ENCODE measurements at regions not wholly inside any gene's neighbourhood (a gene's known extent, or its start where the extent isn't known, plus 50 kb on each side); places are given as distances from the start of the nearest gene placed in this dataset.

- peak; percentile 57 for ATAC-seq
- CTCF ChIA-PET, result no interaction called here
- H3K27me3 Mint-ChIP-seq (ENCODE audit: low read depth), result no peaks in the 10 kb centered on the region
- H3K36me3 Mint-ChIP-seq, result peaks cover 3% of the 10 kb centered on the region; the same call in 1 of the 2 replicates
- H3K4me1 Mint-ChIP-seq, result peaks cover 32% of the 10 kb centered on the region
- TF ChIP-seq ATF3 (CRISPR knock-in tag; conservative IDR thresholded peaks at IDR 0.05), result no peak
- no peak for TF ChIP-seq ATF2 (CRISPR knock-in tag; IDR thresholded peaks at IDR 0.05; ENCODE audit: borderline replicate concordance, low read depth)
- TF ChIP-seq AFF4 (CRISPR knock-in tag; IDR thresholded peaks at IDR 0.05; ENCODE audit: borderline replicate concordance), result no peak
- no peak for TF ChIP-seq KAT7 (CRISPR knock-in tag; IDR thresholded peaks at IDR 0.05; ENCODE audit: borderline replicate concordance)
- TF ChIP-seq ZNF416 (CRISPR knock-in tag; IDR thresholded peaks at IDR 0.05), result no peak
- TF ChIP-seq MXD4 (CRISPR knock-in tag; IDR thresholded peaks at IDR 0.05; ENCODE audit: borderline replicate concordance), result no peak
- POLR2A ChIA-PET, result no interaction called here
- H3K9me3 Mint-ChIP-seq, result peaks cover 3% of the 10 kb centered on the region; the same call in 1 of the 2 replicates
- DNase-seq (ENCODE audit: low spot score), result no peak
- H3K4me3 Mint-ChIP-seq, result no peak overlapping the region
- H3K27ac Mint-ChIP-seq, result peak overlapping the region; percentile 81
Measured at GRCh38 chr13:54640719-54641118, 1612.1 kb downstream of the OLFM4 start.

- peaks cover 11% of the 10 kb centered on the region for H3K4me1 Mint-ChIP-seq
- ChIA-PET POLR2A (no interaction called here), CTCF (interaction anchor here (1.0 kb wide), 1 partner anchor 601 kb away, joined by 3 read pairs; no protein-coding TSS in a partner anchor)
- peaks cover 3% of the 10 kb centered on the region; the same call in 1 of the 2 replicates for H3K9me3 Mint-ChIP-seq
- H3K4me3 Mint-ChIP-seq, result no peak overlapping the region
- H3K27me3 Mint-ChIP-seq (ENCODE audit: low read depth), result no peaks in the 10 kb centered on the region
- TF ChIP-seq TEAD4 (CRISPR knock-in tag; IDR thresholded peaks at IDR 0.05), result no peak
- no peak for TF ChIP-seq ZBTB43 (CRISPR knock-in tag; IDR thresholded peaks at IDR 0.05)
- no peak for TF ChIP-seq HMGA2 (CRISPR knock-in tag; IDR thresholded peaks at IDR 0.05)
- no peak for TF ChIP-seq ATF2 (CRISPR knock-in tag; IDR thresholded peaks at IDR 0.05; ENCODE audit: borderline replicate concordance, low read depth)
- no peak for TF ChIP-seq USF1 (CRISPR knock-in tag; IDR thresholded peaks at IDR 0.05)
- TF ChIP-seq SMAD4 (CRISPR knock-in tag; IDR thresholded peaks at IDR 0.05), result no peak
- TF ChIP-seq PREB (CRISPR knock-in tag; IDR thresholded peaks at IDR 0.05; ENCODE audit: borderline replicate concordance), result no peak
- no peak for TF ChIP-seq ESRRA (CRISPR knock-in tag; IDR thresholded peaks at IDR 0.05; ENCODE audit: borderline replicate concordance)
- TF ChIP-seq ZNF423 (CRISPR knock-in tag; IDR thresholded peaks at IDR 0.05), result no peak
- no peak for TF ChIP-seq ZNF138 (CRISPR knock-in tag; conservative IDR thresholded peaks at IDR 0.05)
- TF ChIP-seq HMGXB4 (CRISPR knock-in tag; IDR thresholded peaks at IDR 0.05), result no peak
- TF ChIP-seq CBFB (CRISPR knock-in tag; IDR thresholded peaks at IDR 0.05; ENCODE audit: low read depth), result no peak
- no peak for TF ChIP-seq SP1 (CRISPR knock-in tag; conservative IDR thresholded peaks at IDR 0.05)
- no peak for TF ChIP-seq ZNF232 (CRISPR knock-in tag; IDR thresholded peaks at IDR 0.05)
- no peak for TF ChIP-seq ATF3 (CRISPR knock-in tag; conservative IDR thresholded peaks at IDR 0.05)
- TF ChIP-seq E2F4 (CRISPR knock-in tag; IDR thresholded peaks at IDR 0.05; ENCODE audit: borderline replicate concordance, low read depth), result no peak
- H3K27ac Mint-ChIP-seq, result no peak overlapping the region
- DNase-seq (ENCODE audit: low spot score) (no peak), ATAC-seq (no peak)
- peaks cover 3% of the 10 kb centered on the region; the same call in 1 of the 2 replicates for H3K36me3 Mint-ChIP-seq
Measured at GRCh38 chr13:54643863-54644262, 1615.2 kb downstream of the OLFM4 start.
